ENCODE measurements at regions not wholly inside any gene's neighbourhood (a gene's known extent, or its start where the extent isn't known, plus 50 kb on each side); places are given as distances from the start of the nearest gene placed in this dataset.

DNA sequence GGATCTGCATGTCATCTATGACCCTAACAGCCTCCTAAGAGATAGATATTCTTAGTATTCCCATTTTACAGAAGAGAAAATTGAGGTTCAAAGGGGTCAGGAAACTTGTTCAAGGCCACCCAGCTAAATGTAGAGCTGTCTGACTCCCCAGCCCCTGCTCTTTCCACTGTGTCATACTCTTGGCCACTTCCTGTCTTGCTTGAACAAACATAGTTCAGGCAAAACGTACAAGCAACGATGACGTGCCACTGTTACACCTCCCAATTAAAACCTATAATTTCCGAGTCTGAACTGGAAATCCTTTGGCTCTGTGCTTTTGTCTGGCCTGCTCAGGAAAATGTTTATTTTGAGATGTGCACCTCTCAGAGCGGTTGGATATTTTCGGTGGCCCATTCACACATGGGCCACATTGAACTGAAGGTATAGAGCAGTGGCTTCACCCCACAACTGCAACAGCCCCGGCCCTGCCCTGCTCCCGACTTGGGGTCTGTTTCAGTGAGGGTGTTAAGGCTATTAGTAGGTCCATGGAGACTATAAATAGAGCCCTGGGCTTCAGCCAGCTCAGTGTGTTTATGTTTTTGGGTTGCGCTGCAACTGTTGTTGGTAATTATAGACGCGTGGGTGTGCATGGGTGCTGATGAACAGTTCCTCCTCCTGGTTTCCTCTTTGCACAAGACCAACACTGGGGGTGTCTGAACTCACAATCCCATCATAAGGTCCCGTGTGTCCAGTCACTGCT lies 172.3 kb upstream of the ADO start:
- DNase-seq (ENCODE audit: low spot score): no peak

DNA sequence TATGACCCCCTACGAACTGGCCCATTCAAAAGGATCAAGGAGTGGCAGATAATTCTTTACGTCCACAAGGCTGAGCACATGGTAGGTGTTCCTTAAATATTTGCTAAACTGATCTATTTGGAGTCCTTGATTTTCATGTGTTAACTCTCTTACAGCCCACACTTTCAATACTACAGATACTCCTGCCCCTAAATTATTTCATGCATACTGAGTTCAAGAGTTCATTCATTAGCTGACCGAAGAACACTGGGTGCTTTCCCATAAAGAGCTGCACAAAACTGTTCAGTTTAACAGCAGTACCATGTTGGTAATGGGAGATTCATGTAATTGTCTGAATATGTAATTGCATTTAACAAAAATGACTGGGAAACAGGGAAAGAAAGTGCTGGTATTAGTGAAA lies 170.5 kb upstream of the ADO start:
- DNase-seq (ENCODE audit: low spot score): no peak

DNA sequence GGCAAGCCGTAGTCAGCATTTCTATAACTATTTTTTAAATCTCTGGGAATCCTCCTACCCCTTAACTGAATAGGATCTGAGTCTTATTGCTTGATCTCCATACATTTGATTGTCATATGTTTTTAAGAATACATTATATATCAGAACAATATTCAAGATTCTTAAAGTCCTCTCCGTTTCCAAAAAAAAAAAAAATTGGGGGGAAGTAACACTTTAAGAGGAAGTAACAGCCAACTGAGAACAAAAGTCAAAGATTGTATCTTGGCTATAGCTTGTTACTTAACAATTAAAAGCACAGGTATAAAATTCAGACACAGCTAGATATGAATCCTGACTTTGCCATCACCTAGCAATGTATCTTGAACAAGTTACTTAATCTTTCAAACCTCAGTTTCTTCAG lies 169.9 kb upstream of the ADO start:
- no peak for DNase-seq (ENCODE audit: low spot score)

GRCh38 chr10:62635127-62635526 lies 169.4 kb upstream of the ADO start:
- no peak for DNase-seq (ENCODE audit: low spot score)

DNA sequence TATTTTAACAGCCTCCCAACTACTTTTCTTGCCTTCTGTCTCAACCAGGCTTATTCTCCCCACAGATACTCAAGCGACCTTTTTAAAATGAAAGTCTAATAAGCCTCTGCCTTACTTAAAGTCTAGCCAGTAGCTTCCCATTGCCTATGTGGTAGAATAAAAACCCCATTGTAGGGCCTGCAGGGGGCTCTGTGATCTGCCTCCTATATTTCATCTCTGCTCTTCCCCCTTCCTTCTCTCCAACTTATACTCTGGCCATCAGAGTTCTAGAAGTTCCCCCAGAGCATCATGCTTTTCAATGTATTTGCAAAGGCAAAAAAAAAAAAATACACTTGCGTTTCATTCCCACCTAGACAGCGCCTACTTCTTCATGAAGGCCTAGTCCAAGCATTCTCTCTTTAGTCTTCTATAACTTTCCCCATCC lies 167.7 kb upstream of the ADO start:
- no peak for DNase-seq (ENCODE audit: low spot score)

DNA sequence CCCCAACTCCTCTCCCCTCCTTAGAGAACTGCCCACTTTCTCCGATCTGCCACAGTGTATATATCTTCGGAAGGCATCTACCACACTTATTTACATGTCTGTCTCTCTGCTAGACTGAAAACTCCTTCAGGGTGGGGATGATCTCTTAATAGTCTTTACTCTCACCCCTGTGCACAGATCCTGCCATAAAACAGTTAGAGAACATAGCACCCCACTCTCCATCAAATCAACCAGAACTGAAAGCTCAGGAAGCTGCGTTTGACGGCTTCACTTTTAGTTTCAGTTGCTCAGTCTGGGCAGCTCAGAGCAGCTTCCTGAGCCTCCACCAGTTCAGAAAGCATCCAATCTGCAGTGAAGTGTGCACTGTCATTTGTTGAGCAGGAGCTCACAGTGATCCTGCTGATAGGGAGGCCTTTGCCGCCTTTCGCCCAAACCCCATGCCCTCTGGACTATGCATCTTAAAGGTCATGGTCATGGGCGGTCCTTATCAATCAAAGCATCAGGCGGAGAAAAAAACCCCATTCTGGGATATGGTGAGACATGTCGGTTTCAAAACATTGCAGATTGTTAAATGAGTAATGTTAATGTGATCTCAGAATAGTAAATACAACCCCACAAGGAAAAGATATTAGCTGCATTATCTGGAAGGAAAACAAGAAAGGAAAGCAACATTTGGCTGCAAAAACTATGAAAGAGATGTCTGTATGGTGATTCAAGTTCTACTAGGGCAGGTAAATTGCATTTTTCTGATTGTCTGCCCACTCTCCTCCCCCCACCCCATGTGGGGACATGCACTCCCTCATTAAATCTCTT lies 167.1 kb upstream of the ADO start:
- no peak for DNase-seq (ENCODE audit: low spot score)

- no peak for DNase-seq (ENCODE audit: low spot score)
Measured at GRCh38 chr10:62638062-62638477, 166.4 kb upstream of the ADO start.

DNA sequence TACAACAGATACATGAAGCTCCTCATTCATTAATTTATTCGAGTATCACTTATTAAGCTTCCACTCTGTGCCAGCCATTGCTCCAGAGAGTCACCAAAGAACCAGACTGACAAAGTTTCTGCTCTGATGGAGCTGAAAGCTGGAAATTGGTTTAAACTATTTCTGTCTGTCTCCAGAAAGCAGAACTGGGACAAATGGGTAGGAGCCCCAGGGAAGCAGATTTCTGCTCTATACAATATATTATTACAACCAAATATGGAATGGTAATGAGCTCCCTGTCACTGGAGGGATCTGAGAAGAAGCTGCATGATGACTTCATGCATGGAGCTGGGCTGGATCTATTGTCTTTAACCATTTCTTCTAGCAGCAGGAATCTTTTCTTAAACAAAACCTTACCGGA lies 165.4 kb upstream of the ADO start:
- no peak for DNase-seq (ENCODE audit: low spot score)

DNA sequence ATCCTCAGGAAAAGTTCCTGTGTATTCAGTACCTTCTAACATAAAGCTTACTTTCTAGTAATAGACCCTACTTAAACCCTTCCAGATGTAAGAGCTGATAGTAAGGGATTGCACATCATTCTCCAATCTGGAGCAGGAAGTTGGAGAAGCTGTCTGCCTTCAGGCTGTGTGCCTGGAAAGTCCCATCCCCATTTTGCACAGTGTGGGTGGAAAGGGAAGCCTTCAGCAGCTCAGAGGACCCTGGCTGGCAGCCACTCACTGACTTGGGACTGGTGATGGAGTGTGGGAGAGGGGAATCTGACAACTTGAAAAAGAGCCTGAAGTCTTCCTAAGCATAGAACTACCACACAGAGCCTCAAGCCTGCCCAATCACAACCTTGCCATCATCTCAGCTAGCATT lies 164.1 kb upstream of the ADO start:
- DNase-seq (ENCODE audit: low spot score): no peak

GRCh38 chr10:62643606-62644587 lies 160.6 kb upstream of the ADO start:
- no peak for DNase-seq (ENCODE audit: low spot score)

GRCh38 chr10:62647375-62648092 lies 157.0 kb upstream of the ADO start:
- no peak for DNase-seq (ENCODE audit: low spot score)

- DNase-seq (ENCODE audit: low spot score): no peak
Measured at GRCh38 chr10:62648921-62649320, 155.6 kb upstream of the ADO start.

- DNase-seq (ENCODE audit: low spot score): no peak
Measured at GRCh38 chr10:62650411-62650810, 154.1 kb upstream of the ADO start.

DNA sequence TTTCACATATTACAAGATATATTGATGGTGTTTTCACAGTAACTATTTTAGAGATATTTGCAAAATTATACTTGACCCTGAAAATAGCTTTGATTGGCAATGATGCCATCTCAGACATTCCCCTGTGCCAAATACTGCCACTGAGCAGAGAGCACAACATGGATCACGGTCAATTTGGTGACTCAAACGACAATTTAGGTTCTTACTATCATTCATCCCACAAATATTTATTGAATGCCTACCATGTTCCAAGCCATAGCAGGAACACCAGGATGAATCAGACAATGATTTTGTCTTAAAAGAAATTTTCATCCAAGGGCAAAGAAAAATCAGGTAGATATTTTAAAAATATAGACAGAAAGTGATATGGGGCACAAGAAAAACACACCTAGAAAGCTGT lies 153.2 kb upstream of the ADO start:
- no peak for DNase-seq (ENCODE audit: low spot score)

- no peak for DNase-seq (ENCODE audit: low spot score)
Measured at GRCh38 chr10:62652114-62652513, 152.4 kb upstream of the ADO start.

DNA sequence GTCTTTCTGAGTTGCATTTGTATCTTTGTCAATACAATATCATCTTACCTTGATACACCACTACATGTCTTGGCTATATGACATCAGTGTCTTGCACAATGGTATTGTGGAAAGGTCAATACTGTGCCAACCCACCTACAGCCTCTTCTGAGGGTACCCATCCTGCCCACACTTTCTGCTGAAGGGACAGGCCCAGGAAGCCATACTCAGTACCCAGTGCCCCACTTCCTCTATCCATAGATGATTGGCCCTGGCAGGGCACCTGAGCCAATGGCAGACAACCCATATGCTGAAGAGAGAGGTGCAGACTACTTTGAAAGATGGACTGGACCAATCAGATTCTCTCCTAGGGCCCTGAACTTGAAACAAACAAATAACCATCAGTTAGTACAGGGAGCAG lies 152.0 kb upstream of the ADO start:
- no peak for DNase-seq (ENCODE audit: low spot score)

DNA sequence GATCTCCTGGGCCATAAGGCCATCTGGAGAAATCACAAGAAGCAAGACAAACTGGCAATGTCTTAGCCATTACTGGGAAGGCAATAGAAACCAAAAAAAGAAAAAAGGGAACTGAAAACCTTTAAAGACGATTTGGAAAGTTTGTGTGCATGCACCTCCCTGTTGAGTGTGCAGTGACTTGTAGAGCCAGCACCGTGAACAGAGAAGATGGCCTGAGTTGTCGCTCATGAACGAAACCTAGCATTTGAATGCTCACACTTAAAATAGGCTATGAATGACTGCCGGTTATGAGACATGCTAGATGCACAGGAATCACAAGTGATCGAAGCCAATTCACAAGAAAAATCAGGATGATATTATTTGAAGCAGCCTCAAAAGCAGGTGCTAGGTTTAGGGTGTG lies 151.3 kb upstream of the ADO start:
- DNase-seq (ENCODE audit: low spot score): no peak

DNA sequence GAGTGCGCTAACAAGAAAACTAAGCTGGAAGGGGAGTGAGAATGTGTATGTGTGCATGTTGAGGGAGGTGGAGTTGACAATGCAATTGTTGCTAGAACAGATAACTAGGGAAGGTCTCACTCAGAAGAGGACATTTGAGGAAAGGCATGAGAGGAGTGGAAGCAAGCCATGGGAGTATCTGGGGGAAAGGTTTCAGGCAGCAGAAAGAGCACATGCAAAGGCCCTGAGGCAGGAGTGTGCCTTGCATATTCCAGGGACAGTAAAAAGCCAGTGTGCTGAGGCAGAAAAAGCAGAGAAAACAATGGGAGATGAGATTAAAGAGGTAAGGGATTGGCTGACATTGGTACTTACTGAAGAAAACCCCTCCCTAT lies 149.6 kb upstream of the ADO start:
- DNase-seq (ENCODE audit: low spot score): no peak

- DNase-seq (ENCODE audit: low spot score): no peak
Measured at GRCh38 chr10:62655337-62655994, 149.1 kb upstream of the ADO start.

DNA sequence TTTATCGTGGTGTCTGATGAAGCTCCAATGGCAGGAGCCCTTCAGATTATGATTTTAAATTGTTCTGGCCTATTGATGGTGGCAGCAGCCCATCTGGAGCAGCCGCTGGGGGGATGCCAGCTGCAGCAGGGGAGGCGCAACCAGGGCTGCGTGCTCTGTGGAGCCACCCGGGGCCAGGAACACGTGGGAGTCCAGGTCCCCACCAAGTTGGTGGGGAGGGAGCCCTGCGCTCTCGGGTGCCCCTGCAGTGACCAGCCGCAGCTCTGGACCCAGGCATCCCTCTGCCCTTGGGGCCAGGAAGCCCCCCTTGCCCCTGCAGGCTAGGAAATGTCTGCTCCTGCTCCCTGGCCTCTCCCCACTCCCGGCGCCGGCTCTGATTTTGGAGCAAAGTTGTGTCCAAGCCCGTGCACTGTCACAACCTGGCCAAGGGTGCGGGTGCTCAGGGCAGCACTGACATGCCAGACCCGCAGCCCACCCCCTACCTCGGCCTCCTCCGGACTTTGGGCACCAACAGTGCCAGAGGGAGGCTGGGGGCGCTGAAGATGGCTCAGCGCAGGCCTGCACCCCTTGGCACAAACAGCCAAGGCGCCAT lies 147.2 kb upstream of the ADO start:
- DNase-seq (ENCODE audit: low spot score): no peak

DNA sequence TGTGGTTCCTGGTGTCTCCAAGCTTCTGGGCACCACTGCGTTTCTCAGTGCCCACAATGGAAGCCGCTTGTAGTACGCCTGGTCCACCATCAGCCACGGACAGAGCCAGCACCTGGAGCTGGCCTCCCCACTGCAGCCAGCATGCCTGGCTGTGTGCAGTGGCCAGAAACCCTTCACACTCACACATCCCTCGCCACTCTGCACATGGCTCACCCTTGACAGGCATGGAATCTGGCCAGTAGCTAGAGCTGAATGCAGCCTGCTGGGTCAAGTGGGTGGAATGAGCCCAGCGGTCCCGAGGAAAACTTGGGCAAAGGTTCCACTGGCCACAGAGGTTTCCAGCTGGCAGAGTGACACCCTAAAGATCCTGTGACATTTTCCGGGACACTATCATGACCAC lies 146.0 kb upstream of the ADO start:
- no peak for DNase-seq (ENCODE audit: low spot score)

All from LoVo (cell line).